Kidney epithelial cell (primary cell): ENCODE measurements at regions not wholly inside any gene's neighbourhood (a gene's known extent, or its start where the extent isn't known, plus 50 kb on each side); places are given as distances from the start of the nearest gene placed in this dataset.

Experiments used
- DNase-seq: peaks from one replicate; pipeline ENCODE4 v3.0.0-alpha.2; 2010; ENCODE audit warnings: low read depth
- H3K27me3 ChIP-seq: 2 replicates; pipeline ENCODE4 v1.6.0; 2011; ENCODE audit warnings: low read length; ENCODE audit not compliant: control insufficient read depth, insufficient read depth
- H3K36me3 ChIP-seq: 2 replicates; pipeline ENCODE4 v1.5.1; 2011; ENCODE audit warnings: low read length; ENCODE audit not compliant: control insufficient read depth, insufficient read depth
- H3K4me3 ChIP-seq: 2 replicates; pipeline ENCODE4 v1.5.1; 2011; ENCODE audit warnings: low read depth, mild to moderate bottlenecking, control low read depth, low read length
- TF ChIP-seq, protein P1 (sequence below): IDR thresholded peaks from 2 replicates; pipeline ENCODE4 v1.5.1; 2011; ENCODE audit warnings: mild to moderate bottlenecking, moderate library complexity, low read length, control low read depth, inconsistent platforms; ENCODE audit not compliant: insufficient read depth, poor library complexity, severe bottlenecking

DNA sequence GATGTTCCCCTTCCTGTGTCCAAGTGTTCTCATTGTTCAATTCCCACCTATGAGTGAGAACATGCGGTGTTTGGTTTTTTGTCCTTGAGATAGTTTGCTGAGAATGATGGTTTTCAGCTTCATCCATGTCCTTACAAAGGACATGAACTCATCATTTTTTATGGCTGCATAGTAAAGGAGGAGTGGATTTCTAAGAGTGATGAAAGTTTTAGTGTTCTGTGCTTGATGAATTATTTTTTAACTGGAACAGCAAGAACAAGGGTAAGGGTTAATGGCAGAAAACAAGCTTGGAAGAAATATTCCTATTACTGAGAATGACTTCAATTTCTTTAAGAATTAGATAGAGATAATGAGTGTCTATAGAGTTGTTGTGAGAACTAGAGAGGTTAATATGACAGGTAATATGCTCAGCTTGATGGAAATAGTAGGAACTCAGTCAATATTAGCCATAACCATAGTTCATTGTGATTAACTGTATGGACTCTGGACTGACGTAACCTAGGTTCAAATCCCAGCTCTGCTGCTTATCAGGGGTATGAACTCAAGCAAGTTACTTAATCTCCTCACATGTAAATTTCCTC is 190.0 kb downstream of the RPS12 start:
- no peaks in the 10 kb centered on the region for H3K36me3 ChIP-seq
- DNase-seq: no peak

DNA sequence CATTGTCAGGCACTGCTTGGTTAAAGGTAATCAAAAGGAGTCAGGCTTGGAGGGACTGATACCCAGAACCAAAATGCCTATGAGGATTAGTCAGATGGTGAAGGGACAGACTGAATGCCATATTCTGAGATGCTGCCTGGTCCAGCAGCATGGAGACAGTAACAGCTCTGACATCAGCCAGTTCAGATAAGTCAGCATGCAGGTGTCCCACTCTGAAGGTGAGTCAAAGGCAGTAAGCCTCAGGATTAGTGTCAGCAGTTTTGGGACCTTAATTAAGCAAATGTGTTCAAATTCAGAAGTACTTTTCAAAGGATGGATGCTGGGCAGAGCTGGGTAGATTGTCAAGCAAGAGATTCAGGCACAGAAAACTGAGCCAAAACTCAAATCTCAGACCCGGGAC is 198.4 kb downstream of the RPS12 start:
- H3K36me3 ChIP-seq: no peaks in the 10 kb centered on the region
- TF ChIP-seq, protein P1, sequence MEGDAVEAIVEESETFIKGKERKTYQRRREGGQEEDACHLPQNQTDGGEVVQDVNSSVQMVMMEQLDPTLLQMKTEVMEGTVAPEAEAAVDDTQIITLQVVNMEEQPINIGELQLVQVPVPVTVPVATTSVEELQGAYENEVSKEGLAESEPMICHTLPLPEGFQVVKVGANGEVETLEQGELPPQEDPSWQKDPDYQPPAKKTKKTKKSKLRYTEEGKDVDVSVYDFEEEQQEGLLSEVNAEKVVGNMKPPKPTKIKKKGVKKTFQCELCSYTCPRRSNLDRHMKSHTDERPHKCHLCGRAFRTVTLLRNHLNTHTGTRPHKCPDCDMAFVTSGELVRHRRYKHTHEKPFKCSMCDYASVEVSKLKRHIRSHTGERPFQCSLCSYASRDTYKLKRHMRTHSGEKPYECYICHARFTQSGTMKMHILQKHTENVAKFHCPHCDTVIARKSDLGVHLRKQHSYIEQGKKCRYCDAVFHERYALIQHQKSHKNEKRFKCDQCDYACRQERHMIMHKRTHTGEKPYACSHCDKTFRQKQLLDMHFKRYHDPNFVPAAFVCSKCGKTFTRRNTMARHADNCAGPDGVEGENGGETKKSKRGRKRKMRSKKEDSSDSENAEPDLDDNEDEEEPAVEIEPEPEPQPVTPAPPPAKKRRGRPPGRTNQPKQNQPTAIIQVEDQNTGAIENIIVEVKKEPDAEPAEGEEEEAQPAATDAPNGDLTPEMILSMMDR: no peak
- DNase-seq: no peak
- no peaks in the 10 kb centered on the region for H3K27me3 ChIP-seq
- no peak overlapping the region for H3K4me3 ChIP-seq

More for the DNA sequence above, 190.0 kb downstream of the RPS12 start:
- Histone ChIP-seq H3K4me3 (no peak overlapping the region), H3K27me3 (no peaks in the 10 kb centered on the region)
- TF ChIP-seq, protein P1: no peak

DNA sequence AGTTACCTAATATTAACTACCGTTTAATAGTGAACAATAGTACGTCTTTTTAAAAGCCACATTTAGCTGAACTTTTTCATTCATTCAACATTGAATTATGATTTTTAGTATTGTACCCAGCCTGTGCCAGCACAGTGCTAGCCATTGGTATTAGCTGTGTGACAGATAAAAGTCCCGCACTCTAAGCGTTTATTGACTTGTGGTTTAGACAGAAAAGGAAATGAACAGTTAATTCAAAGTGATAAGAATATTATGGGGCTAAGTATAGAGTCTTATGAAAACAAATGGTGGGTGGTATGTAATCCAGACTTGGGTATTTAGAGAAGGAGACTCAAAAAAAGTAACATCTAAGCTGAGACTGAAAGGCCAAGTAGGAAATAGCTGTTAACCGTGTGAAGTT is 202.3 kb downstream of the RPS12 start:
- no peaks in the 10 kb centered on the region for H3K27me3 ChIP-seq
- no peaks in the 10 kb centered on the region for H3K36me3 ChIP-seq

DNA sequence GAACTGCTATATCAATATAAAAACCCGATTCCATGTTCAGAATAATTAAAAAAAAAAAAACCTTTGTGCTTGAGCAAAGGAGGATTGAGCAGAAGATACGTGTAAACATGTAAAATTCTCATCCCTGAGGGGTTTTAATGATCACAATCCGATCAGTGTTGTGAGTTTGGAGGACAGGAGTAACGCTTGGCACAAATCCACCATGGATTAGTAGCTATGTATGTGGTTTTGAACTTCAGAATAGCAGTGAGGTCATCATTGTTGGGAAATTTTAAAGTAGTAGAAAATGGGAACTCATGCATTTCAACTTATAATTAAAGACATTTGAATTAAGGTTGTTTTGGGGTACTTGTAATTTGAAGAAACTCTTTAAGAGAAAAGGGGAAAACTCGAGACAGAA is 203.2 kb downstream of the RPS12 start:
- H3K36me3 ChIP-seq: no peaks in the 10 kb centered on the region
- no peak overlapping the region for H3K4me3 ChIP-seq
- TF ChIP-seq, protein P1: no peak
- no peak for DNase-seq
- H3K27me3 ChIP-seq: no peaks in the 10 kb centered on the region

More for the DNA sequence above, 202.3 kb downstream of the RPS12 start:
- TF ChIP-seq, protein P1: no peak
- no peak overlapping the region for H3K4me3 ChIP-seq
- no peak for DNase-seq

DNA sequence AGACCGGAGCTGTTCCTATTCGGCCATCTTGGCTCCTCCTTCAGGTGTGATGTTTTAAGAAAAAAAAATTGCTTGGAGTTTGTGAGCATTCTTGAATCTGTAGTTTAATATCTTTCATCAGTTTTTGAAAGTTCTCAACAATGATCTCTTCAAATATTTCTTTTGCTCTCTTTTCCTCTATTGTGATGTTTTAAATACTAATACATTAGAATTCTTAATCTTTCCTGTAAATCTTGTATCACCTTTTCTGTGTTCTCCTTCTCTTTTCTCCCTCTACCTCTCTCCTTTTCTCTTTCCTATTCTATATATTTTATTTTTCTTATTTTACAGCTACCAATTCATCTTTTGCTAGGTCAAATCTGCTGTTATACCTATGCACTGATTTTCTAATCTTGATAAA is 212.3 kb downstream of the RPS12 start:
- TF ChIP-seq, protein P1: no peak
- Histone ChIP-seq H3K36me3 (no peaks in the 10 kb centered on the region), H3K4me3 (no peak overlapping the region), H3K27me3 (no peaks in the 10 kb centered on the region)
- no peak for DNase-seq

DNA sequence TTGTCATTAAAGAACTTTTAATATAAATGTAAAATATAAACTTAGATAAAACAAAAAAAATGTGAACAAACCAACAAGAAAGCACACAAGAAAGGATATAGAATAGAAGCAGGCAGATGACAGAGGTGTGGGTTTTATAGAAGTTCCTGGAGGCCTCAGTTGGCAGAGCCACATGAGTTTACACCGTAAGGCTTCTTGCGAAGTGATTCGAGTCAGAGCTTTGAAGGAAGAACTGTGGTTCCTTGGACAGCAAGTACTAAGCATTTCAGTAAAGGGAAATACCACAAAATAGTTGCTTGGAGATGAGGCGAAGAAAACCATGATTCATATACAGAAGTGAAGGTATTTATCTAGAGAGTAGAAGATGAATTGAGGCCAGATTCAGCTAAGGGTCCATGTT is 207.9 kb upstream of the EYA4 start:
- no peaks in the 10 kb centered on the region for H3K27me3 ChIP-seq
- H3K36me3 ChIP-seq: no peaks in the 10 kb centered on the region
- TF ChIP-seq, protein P1: no peak
- H3K4me3 ChIP-seq: no peak overlapping the region
- peak; percentile 1 for DNase-seq
